ENCODE measurements at regions not wholly inside any gene's neighbourhood (a gene's known extent, or its start where the extent isn't known, plus 50 kb on each side); places are given as distances from the start of the nearest gene placed in this dataset.

GRCh38 chr14:89634037-89634436 is 217.0 kb upstream of the FOXN3 start:
- peaks cover 31% of the 10 kb centered on the region for H3K36me3 Mint-ChIP-seq (ENCODE audit: low read depth)
- no peak overlapping the region for H3K27ac Mint-ChIP-seq
- H3K4me1 Mint-ChIP-seq: peaks cover 44% of the 10 kb centered on the region
- ChIA-PET POLR2A (no interaction called here), CTCF (interaction anchor here (1.4 kb wide), 1 partner anchor 15 kb away, joined by 4 read pairs; no protein-coding TSS in a partner anchor)
- no peaks in the 10 kb centered on the region for H3K27me3 Mint-ChIP-seq
- no peak for DNase-seq
- H3K9me3 Mint-ChIP-seq: peaks cover 19% of the 10 kb centered on the region
- no peak overlapping the region for H3K4me3 Mint-ChIP-seq

GRCh38 chr14:89630101-89630829 is 213.2 kb upstream of the FOXN3 start:
- Mint-ChIP-seq H3K36me3 (ENCODE audit: low read depth) (peaks cover 33% of the 10 kb centered on the region), H3K27me3 (no peaks in the 10 kb centered on the region), H3K4me3 (no peak overlapping the region), H3K27ac (no peak overlapping the region), H3K4me1 (peaks cover 52% of the 10 kb centered on the region), H3K9me3 (peaks cover 38% of the 10 kb centered on the region)
- CTCF ChIA-PET: interaction anchor here (0.8 to 1.6 kb wide), 3 partner anchors 11 to 13 kb away, joined by 3 to 6 read pairs (median 4); no protein-coding TSS in a partner anchor
- no peak for DNase-seq
- POLR2A ChIA-PET: no interaction called here

GRCh38 chr14:89629383-89629782 is 212.3 kb upstream of the FOXN3 start:
- no peaks in the 10 kb centered on the region for H3K27me3 Mint-ChIP-seq
- POLR2A ChIA-PET: no interaction called here
- peak overlapping the region; percentile 74 for H3K27ac Mint-ChIP-seq
- H3K4me3 Mint-ChIP-seq: no peak overlapping the region
- no peak for DNase-seq
- H3K4me1 Mint-ChIP-seq: peaks cover 52% of the 10 kb centered on the region
- H3K9me3 Mint-ChIP-seq: peaks cover 44% of the 10 kb centered on the region
- H3K36me3 Mint-ChIP-seq (ENCODE audit: low read depth): peaks cover 33% of the 10 kb centered on the region
- CTCF ChIA-PET: interaction anchor here (0.7 to 1.6 kb wide), 3 partner anchors 10 to 148 kb away, joined by 3 to 4 read pairs (median 3); no protein-coding TSS in a partner anchor

- Mint-ChIP-seq H3K27ac (no peak overlapping the region), H3K4me3 (no peak overlapping the region), H3K4me1 (peaks cover 52% of the 10 kb centered on the region), H3K36me3 (ENCODE audit: low read depth) (peaks cover 33% of the 10 kb centered on the region), H3K9me3 (peaks cover 43% of the 10 kb centered on the region), H3K27me3 (no peaks in the 10 kb centered on the region)
- no peak for DNase-seq
- ChIA-PET POLR2A (no interaction called here), CTCF (interaction anchor here (1.4 kb wide), 1 partner anchor 10 kb away, joined by 3 read pairs; no protein-coding TSS in a partner anchor)
Measured at GRCh38 chr14:89628521-89628920, 211.5 kb upstream of the FOXN3 start.

- Mint-ChIP-seq H3K9me3 (peaks cover 37% of the 10 kb centered on the region), H3K4me1 (peaks cover 55% of the 10 kb centered on the region), H3K27ac (no peak overlapping the region), H3K27me3 (no peaks in the 10 kb centered on the region), H3K4me3 (no peak overlapping the region), H3K36me3 (ENCODE audit: low read depth) (peaks cover 27% of the 10 kb centered on the region)
- ChIA-PET POLR2A (no interaction called here), CTCF (no interaction called here)
- no peak for DNase-seq
Measured at GRCh38 chr14:89626233-89626806, 209.3 kb upstream of the FOXN3 start.

GRCh38 chr14:89625731-89626232 is 208.7 kb upstream of the FOXN3 start:
- CTCF ChIA-PET: interaction anchor here (1.1 kb wide), 1 partner anchor 16 kb away, joined by 3 read pairs; no protein-coding TSS in a partner anchor
- Mint-ChIP-seq H3K9me3 (peaks cover 36% of the 10 kb centered on the region), H3K27ac (no peak overlapping the region), H3K4me1 (peaks cover 55% of the 10 kb centered on the region), H3K27me3 (no peaks in the 10 kb centered on the region), H3K36me3 (ENCODE audit: low read depth) (peaks cover 25% of the 10 kb centered on the region), H3K4me3 (no peak overlapping the region)
- POLR2A ChIA-PET: no interaction called here
- DNase-seq: no peak

GRCh38 chr14:89625244-89625713 is 208.2 kb upstream of the FOXN3 start:
- DNase-seq: no peak
- Mint-ChIP-seq H3K4me1 (peaks cover 55% of the 10 kb centered on the region), H3K27ac (no peak overlapping the region), H3K9me3 (peaks cover 34% of the 10 kb centered on the region), H3K27me3 (no peaks in the 10 kb centered on the region), H3K4me3 (no peak overlapping the region), H3K36me3 (ENCODE audit: low read depth) (peaks cover 22% of the 10 kb centered on the region)
- POLR2A ChIA-PET: no interaction called here
- CTCF ChIA-PET: interaction anchor here (1.1 kb wide), 1 partner anchor 16 kb away, joined by 3 read pairs; no protein-coding TSS in a partner anchor

GRCh38 chr14:89624500-89625156 is 207.6 kb upstream of the FOXN3 start:
- no peak overlapping the region for H3K4me3 Mint-ChIP-seq
- H3K27ac Mint-ChIP-seq: no peak overlapping the region
- no peak for DNase-seq
- H3K36me3 Mint-ChIP-seq (ENCODE audit: low read depth): peaks cover 19% of the 10 kb centered on the region
- H3K9me3 Mint-ChIP-seq: peaks cover 33% of the 10 kb centered on the region
- ChIA-PET CTCF (interaction anchor here (1.1 kb wide), 1 partner anchor 17 kb away, joined by 3 read pairs; no protein-coding TSS in a partner anchor), POLR2A (interaction anchor here (0.6 kb wide), 1 partner anchor 9 kb away, joined by 3 read pairs; no protein-coding TSS in a partner anchor)
- H3K27me3 Mint-ChIP-seq: no peaks in the 10 kb centered on the region
- peaks cover 54% of the 10 kb centered on the region for H3K4me1 Mint-ChIP-seq

GRCh38 chr14:89621791-89622638 is 205.0 kb upstream of the FOXN3 start:
- Mint-ChIP-seq H3K4me3 (no peak overlapping the region), H3K9me3 (peaks cover 16% of the 10 kb centered on the region), H3K27me3 (no peaks in the 10 kb centered on the region), H3K27ac (peak overlapping the region; percentile 97), H3K4me1 (peaks cover 44% of the 10 kb centered on the region), H3K36me3 (ENCODE audit: low read depth) (peaks cover 8% of the 10 kb centered on the region)
- ChIA-PET POLR2A (no interaction called here), CTCF (no interaction called here)
- no peak for DNase-seq

GRCh38 chr14:89621009-89621421 is 204.0 kb upstream of the FOXN3 start:
- peaks cover 46% of the 10 kb centered on the region for H3K4me1 Mint-ChIP-seq
- CTCF ChIA-PET: no interaction called here
- H3K27ac Mint-ChIP-seq: peak overlapping the region; percentile 97

GRCh38 chr14:89620436-89620835 is 203.4 kb upstream of the FOXN3 start:
- Mint-ChIP-seq H3K36me3 (ENCODE audit: low read depth) (peaks cover 7% of the 10 kb centered on the region), H3K27ac (peak overlapping the region; percentile 97), H3K27me3 (no peaks in the 10 kb centered on the region), H3K4me1 (peaks cover 49% of the 10 kb centered on the region), H3K9me3 (peaks cover 6% of the 10 kb centered on the region), H3K4me3 (peak overlapping the region; percentile 86)
- no peak for DNase-seq
- ChIA-PET CTCF (no interaction called here), POLR2A (no interaction called here)

More at GRCh38 chr14:89621009-89621421, 204.0 kb upstream of the FOXN3 start:
- H3K9me3 Mint-ChIP-seq: peaks cover 8% of the 10 kb centered on the region
- H3K4me3 Mint-ChIP-seq: peak overlapping the region; percentile 86
- DNase-seq: peak; percentile 63
- POLR2A ChIA-PET: no interaction called here
- H3K27me3 Mint-ChIP-seq: no peaks in the 10 kb centered on the region
- peaks cover 10% of the 10 kb centered on the region for H3K36me3 Mint-ChIP-seq (ENCODE audit: low read depth)

- Mint-ChIP-seq H3K4me3 (peak overlapping the region; percentile 86), H3K36me3 (ENCODE audit: low read depth) (peaks cover 10% of the 10 kb centered on the region), H3K9me3 (no peaks in the 10 kb centered on the region), H3K4me1 (peaks cover 57% of the 10 kb centered on the region), H3K27me3 (no peaks in the 10 kb centered on the region), H3K27ac (peak overlapping the region; percentile 97)
- CTCF ChIA-PET: interaction anchor here (0.6 to 1.2 kb wide), 3 partner anchors 10 to 22 kb away, joined by 3 to 4 read pairs (median 4); no protein-coding TSS in a partner anchor
- POLR2A ChIA-PET: no interaction called here
- DNase-seq: no peak
Measured at GRCh38 chr14:89619596-89619995, 202.6 kb upstream of the FOXN3 start.

Data from activated CD4-positive, alpha-beta T cell treated with anti-CD3 and anti-CD28 coated beads, Interleukin-2, amount 10 ng/mL, durations not matched to agents 7 days and 5 days (primary cell).